Liver (tissue), 3 donors: ENCODE measurements at regions not wholly inside any gene's neighbourhood (a gene's known extent, or its start where the extent isn't known, plus 50 kb on each side); places are given as distances from the start of the nearest gene placed in this dataset.

ENCODE experiments used
- CTCF ChIP-seq: fragments of 150-350 bp; IDR thresholded peaks from 2 replicates; pipeline ENCODE4 v1.5.1; 2017; ENCODE audit warnings: improper control_type of control experiment, low read depth, low read length; ENCODE audit not compliant: missing input control
- MAX ChIP-seq: IDR thresholded peaks from 2 replicates; pipeline ENCODE4 v1.6.1; 2016; ENCODE audit warnings: antibody characterized with exemption
- RAD21 ChIP-seq, 2 donors: IDR thresholded peaks; 2 replicates each; pipeline ENCODE4 v1.6.1; 2016; ENCODE audit warnings: antibody characterized with exemption in 2 of 2, mild to moderate bottlenecking in 2 of 2
- REST ChIP-seq: IDR thresholded peaks from 2 replicates; pipeline ENCODE4 v1.6.1; 2016; ENCODE audit warnings: antibody characterized with exemption, mild to moderate bottlenecking
- ZBTB33 ChIP-seq: IDR thresholded peaks from 2 replicates; pipeline ENCODE4 v1.6.1; 2016; ENCODE audit warnings: antibody characterized with exemption
- donor health status: healthy.
- donor health status: healthy.

- TF ChIP-seq MAX (no peak), CTCF (no peak), RAD21 (IDR thresholded peaks at IDR 0.05) (no peak), REST (no peak), ZBTB33 (no peak)
These were observed 143.3 kb upstream of the GMDS start for GRCh38 chr6:2388554-2389324.
